Posterior vena cava (tissue), 2 donors: ENCODE measurements at regions not wholly inside any gene's neighbourhood (a gene's known extent, or its start where the extent isn't known, plus 50 kb on each side); places are given as distances from the start of the nearest gene placed in this dataset.
"Not testable (repeated sequence)": the region's sequence is repeated elsewhere in the genome, so short reads cannot be mapped to it uniquely, and the experiment has no call there.

Experiments
- DNase-seq: peaks from one replicate; pipeline ENCODE4 v3.0.0-alpha.2; 2020; ENCODE audit warnings: low spot score
- intact Hi-C, 2 donors: fragments of 100-400 bp; cut with DNase I; formaldehyde crosslinking; loops; one replicate each; pipeline versions ENCODE4 v1.14.1 to v1.14.2; 2022 to 2023
- donor health status: DM: yes; HTN: yes; CAD: no.
- donor health status: DM: yes; HTN: yes; CAD: no.

DNA sequence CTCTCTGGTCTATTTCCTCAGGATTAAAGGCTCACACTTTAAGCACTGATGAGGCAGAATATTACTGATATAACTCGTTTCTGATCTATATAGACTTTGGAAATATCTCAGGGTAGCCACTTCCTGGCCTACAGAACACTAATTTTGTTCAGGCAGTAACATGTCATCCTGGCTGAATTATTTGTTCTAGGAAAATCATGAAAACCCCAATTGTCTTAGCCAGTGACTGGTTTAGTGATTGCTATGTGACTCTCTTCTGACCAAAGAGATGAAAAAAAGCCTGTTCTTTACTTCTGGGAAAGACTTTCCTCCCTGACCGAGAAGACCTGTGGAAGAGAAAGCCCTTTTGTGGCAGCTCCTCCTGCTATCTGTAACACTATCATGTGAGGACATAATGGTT lies 453.7 kb downstream of the SETD4 start:
- intact Hi-C loops = no loop called here

GRCh38 chr21:35606146-35606545 lies 454.2 kb downstream of the SETD4 start:
- intact Hi-C loops = no loop called here
- no peak for DNase-seq

More for the DNA sequence above, 453.7 kb downstream of the SETD4 start:
- DNase-seq = no peak

DNA sequence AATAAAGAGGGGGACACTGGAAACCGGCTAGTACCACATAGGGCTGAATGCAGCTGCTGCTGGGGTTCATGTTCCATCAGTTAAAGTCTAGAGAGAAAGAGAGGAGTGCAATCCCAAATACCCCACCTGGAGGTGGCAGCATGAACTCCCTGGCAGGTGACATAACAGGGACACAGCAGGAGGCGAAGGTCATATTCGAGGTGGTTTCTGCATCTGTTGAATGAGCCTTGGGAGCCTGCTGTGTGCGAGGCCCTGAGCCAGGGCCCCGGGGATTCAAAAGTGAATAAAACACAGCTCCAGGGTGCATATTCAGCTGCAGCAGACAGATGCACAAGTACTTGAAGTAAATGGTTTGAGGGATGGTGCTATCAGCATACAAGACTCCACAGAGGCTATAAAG lies 456.8 kb downstream of the SETD4 start:
- intact Hi-C loops = no loop called here
- DNase-seq = no peak

- no peak for DNase-seq
- intact Hi-C loops = no loop called here
These were observed 457.4 kb downstream of the SETD4 start for GRCh38 chr21:35602811-35603362.

GRCh38 chr21:35601211-35601610 lies 459.1 kb downstream of the SETD4 start:
- no peak for DNase-seq
- intact Hi-C loops = no loop called here

DNA sequence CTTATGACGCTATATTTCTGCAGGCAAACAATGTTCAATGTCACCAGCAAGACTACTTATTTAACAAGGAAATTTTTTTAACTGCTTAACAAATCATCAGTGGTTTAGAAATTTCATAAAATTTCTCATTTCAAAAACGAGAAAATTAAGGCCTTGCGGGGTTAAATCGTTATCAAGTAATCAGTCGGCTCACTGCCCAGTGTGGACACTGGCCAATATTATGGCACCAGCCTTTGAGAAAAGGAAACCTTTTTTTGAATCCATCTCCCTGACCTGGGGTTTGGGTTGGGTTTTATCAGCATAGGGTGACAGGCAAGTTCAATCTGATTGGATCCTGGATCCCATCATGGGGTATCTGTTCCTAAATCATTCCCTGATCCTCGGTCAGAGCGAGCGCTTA lies 461.2 kb downstream of the SETD4 start:
- DNase-seq = no peak
- intact Hi-C loops = no loop called here

DNA sequence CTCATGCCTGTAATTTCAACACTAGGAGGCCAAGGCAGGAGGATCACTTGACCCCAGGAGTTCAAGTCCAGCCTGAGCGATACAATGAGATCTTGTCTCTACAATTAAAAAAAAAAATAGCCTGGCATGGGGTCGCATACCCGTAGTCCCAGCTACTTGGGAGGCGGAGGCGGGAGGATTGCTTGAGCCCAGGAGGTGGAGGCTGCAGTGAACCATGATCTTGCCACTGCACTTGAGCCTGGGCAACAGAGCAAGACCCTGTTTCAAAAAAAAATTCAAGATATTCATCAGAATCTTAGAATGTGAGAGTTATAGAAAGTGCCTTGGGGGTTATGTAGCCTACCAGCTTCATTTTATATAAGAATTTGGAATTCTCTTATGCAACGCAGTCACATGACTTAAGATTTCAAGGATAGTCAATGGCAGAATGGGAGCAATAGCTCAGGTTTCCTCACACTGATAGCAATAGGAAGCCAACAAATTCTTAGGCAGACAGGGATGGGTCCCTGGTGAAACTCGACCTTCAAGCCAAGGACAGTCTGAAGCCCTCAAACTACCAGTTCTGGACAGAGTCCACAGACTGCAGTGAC lies 462.5 kb downstream of the SETD4 start:
- DNase-seq = no peak
- intact Hi-C loops = no loop called here

DNA sequence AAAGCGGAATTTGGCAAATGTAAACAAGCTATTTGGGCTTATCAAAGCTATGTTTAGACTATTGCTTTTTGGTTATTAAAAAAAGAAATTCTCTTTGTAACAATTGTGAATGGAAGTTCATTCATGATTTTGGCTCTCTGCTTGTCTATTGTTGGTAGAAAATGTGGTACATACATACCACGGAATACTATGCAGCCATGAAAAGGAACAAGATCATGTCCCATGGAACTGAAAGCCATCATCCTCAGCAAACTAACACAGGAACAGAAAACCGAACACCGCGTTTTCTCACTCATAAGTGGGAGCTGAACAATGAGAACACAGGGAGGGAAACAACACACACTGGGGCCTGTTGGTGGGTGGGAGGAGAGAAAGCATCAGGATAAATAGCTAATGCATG lies 465.4 kb downstream of the SETD4 start:
- DNase-seq = no peak
- intact Hi-C loops = no loop called here

DNA sequence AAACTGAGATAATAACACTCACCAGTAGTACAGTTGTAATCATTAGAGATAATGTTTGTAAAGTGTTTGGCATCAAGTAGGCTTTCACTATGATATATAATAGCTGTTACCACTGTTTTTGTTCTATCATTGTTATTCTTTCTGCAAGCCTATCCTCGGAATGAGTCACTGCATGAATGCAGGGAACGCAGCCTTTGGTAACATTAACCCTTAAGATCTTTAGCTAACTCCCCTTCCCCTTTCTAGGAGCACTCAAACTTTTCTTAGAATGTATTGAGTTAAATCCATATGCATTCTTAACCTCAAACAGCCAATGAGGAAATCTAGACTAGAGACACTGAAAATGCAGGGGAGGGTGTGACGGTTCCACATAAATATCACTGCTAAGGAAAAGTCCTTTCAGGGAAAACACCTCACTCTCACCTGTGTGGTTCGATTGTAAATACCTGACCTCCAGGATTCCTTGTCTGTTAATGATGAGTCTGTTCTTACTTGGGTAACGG lies 467.3 kb downstream of the SETD4 start:
- intact Hi-C loops = no loop called here
- no peak for DNase-seq

DNA sequence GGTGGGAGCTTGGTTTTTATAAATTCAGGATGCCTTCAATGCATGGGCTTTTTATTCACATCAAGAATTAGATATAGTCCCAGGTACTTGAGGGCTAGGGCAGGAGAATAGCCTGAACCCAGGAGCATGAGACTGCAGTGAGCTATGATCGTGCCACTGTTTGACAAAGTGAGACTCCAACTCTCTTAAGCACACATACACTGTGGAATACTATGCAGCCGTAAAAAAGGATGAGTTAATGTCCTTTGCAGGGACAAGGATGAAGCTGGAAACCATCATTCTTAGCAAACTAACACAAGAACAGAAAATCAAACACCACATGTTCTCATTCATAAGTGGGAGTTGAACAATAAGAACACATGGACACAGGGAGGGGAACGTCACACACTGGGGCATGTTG lies 470.0 kb downstream of the SETD4 start:
- DNase-seq, intact Hi-C loops: not testable (repeated sequence)

DNA sequence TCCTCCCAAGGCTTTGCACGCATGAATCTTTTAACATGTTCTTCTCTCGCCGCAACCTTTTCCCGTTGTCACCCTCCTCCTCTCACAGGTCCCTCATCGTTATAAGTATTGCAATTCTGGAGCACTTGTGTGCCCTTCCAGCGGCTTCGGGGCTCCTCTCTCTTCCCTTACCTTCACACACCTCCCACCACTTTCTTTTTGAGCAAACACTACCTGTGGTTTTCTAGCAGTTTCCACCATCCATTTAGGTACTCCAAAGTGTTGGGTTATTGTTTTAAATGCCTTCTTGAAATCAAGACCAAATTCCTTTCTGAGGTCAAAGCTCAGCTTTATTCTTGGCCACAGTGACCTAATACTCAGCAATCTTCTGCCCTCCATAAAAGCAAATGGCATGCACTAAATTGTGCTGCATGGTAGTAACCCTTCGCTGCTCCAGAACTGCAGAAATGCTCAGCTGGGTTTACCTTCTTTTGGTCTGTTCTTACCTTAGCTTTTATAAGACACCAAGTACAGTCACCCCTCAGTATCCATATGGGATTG lies 472.4 kb downstream of the SETD4 start:
- intact Hi-C loops = no loop called here
- DNase-seq = no peak

DNA sequence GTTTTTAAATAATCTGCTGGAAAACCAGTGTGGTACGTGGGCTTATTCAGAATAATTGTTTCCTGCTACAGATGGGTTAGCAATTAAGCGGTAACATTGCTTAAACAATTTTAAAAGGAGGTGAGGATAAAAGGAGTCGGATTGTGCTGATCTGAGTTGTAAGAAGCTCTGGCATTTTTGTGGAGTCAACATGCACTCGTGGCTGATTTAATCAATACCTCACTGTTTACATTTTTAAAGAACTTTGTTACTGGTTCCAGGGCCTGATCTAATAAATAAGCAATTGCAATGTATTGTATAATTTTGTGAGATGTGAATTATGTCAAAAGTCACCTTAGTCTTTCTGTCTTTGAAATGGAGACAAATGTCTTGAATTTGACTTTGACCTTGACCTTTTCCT lies 474.0 kb downstream of the SETD4 start:
- intact Hi-C loops = no loop called here
- no peak for DNase-seq

GRCh38 chr21:35585878-35586277 lies 474.4 kb downstream of the SETD4 start:
- intact Hi-C loops = no loop called here
- DNase-seq = no peak

- no peak for DNase-seq
- intact Hi-C loops = no loop called here
These were observed 475.2 kb downstream of the SETD4 start for GRCh38 chr21:35585155-35585554.

DNA sequence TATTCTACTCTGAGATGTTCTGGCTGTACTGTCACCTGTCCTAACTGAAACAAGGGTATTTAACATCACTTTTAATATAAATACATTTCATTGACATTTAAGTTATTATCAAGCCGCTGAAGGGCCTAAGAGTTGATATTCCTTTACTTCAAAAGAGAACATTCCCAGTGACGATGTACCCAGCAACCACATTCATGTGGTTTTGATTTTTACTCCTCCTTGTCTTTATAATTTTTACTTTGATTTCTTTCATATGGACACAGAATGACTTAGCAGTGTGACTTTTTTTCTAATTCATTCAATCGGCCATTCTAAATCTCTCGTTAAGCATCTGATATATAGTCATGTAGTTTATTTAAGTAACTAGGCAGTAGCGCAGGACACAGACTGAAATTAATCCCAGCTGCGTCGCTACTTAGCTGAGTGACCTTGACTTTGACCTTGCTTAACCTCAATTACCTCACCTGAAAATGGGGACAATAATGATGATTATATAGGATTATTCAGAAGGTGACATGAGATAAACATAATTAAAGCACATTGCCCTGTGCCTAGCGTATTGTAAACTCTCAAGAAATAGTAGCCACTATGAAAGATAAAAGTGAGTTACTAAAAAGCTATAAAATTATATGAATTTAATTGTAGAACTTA lies 476.6 kb downstream of the SETD4 start:
- intact Hi-C loops = no loop called here
- DNase-seq = no peak

DNA sequence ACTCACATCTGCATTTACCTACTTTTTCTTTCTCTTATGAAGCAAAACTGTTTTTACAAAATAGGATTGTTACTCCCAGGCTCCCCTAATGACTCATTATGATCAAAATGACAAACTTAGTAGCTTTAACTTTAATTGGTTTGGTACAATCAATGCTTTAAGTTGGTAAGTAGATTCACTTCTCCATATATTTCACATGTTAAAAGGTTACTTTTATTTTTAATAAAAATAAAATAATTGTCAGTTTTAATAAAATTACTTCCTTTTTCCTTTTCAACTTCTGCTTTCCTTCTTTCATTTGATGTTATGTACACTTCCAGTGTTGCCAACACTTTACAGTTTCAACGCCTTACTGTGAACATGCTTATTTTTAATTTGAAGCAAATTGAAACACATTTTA lies 477.6 kb downstream of the SETD4 start:
- DNase-seq = no peak
- intact Hi-C loops = no loop called here

- DNase-seq = no peak
- intact Hi-C loops = no loop called here
These were observed 478.7 kb downstream of the SETD4 start for GRCh38 chr21:35581640-35582039.

GRCh38 chr21:35579520-35580293 lies 480.6 kb downstream of the SETD4 start:
- no peak for DNase-seq
- intact Hi-C loops = no loop called here

GRCh38 chr21:35578831-35579471 lies 481.4 kb downstream of the SETD4 start:
- intact Hi-C loops = no loop called here
- DNase-seq = no peak

DNA sequence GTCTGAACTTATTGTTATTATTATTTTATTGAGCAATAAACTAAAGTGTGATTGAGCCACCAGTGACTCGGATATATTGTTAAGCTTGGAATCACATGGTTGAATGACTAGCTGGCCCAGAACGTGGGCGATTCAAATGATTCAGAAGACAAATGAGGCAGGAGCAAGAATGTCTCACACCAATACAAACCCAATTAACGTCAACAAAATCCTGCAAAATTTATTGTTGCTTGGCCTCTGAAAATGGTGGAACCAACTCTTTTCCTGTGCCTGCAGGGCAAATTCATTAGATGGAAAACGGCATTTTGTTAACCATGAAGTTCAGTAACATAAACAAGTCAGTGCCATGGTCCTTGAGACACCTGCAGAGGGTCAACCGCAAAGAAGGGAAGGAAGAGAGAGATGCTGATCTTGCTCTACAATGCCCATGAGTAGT lies 482.0 kb downstream of the SETD4 start:
- intact Hi-C loops = no loop called here
- DNase-seq = no peak
